CD4-positive, alpha-beta T cell (primary cell): ENCODE measurements at regions not wholly inside any gene's neighbourhood (a gene's known extent, or its start where the extent isn't known, plus 50 kb on each side); places are given as distances from the start of the nearest gene placed in this dataset.

Experiments
- ATAC-seq: fragments of 200-7000 bp; cut with Tn5 transposase; one replicate; pipeline ENCODE4 v1.10.0; 2022; ENCODE audit warnings: mild to moderate bottlenecking; ENCODE audit not compliant: poor library complexity
- CTCF ChIA-PET: fragments of 350-600 bp; sonication (Branson Sonifier 250); formaldehyde crosslinking; loops from one replicate; lab custom pipeline; 2021; ENCODE audit warnings: antibody characterized with exemption, inconsistent platforms; lab: Charles Lee
- POLR2A ChIA-PET: fragments of 350-600 bp; sonication (Branson Sonifier 250); formaldehyde crosslinking; loops from one replicate; lab custom pipeline; 2021; ENCODE audit warnings: antibody characterized with exemption, inconsistent platforms; lab: Charles Lee
- DNase-seq, 14 experiments: peaks; one replicate each; pipeline ENCODE4 v3.0.0-alpha.2; 2013 to 2020; ENCODE audit warnings: mixed read lengths in 2 of 14
- H3K27ac ChIP-seq, 2 donors: one replicate each; pipeline versions ENCODE4 v1.5.1 to v1.7.0; 2013; ENCODE audit warnings: low read length in 2 of 2, low read depth in 1 of 2, mild to moderate bottlenecking in 1 of 2
- H3K27me3 ChIP-seq, 2 experiments: 1 replicate in 1 of 2; 2 replicates in 1 of 2; pipeline versions ENCODE4 v1.6.1 to v1.7.0; 2013; ENCODE audit warnings: low read length in 2 of 2, control low read depth in 1 of 2, mild to moderate bottlenecking in 1 of 2, moderate library complexity in 1 of 2; ENCODE audit not compliant: insufficient read depth in 2 of 2, control insufficient read depth in 1 of 2
- H3K36me3 ChIP-seq: one replicate; pipeline ENCODE4 v1.6.1; 2013; ENCODE audit warnings: low read length, control low read depth; ENCODE audit not compliant: insufficient read depth
- H3K4me1 ChIP-seq: one replicate; pipeline ENCODE4 v1.6.1; 2013; ENCODE audit warnings: low read length, control low read depth; ENCODE audit not compliant: insufficient read depth
- H3K4me3 ChIP-seq: one replicate; pipeline ENCODE4 v1.5.1; 2013; ENCODE audit warnings: mild to moderate bottlenecking, low read length, moderate library complexity
- H3K9me3 ChIP-seq, 2 experiments: 1 replicate in 1 of 2; 2 replicates in 1 of 2; pipeline versions ENCODE4 v1.6.1 to v1.7.0; 2013; ENCODE audit warnings: low read length in 2 of 2, mild to moderate bottlenecking in 2 of 2, control low read depth in 1 of 2, moderate library complexity in 1 of 2; ENCODE audit not compliant: control insufficient read depth in 1 of 2, insufficient read depth in 1 of 2
- H3K27ac Mint-ChIP-seq: one replicate; pipeline ENCODE4 v1.8.0; 2020; ENCODE audit warnings: mixed read lengths
- H3K27me3 Mint-ChIP-seq: one replicate; pipeline ENCODE4 v1.8.0; 2021; ENCODE audit warnings: mixed read lengths
- H3K36me3 Mint-ChIP-seq: one replicate; pipeline ENCODE4 v1.8.0; 2021; ENCODE audit warnings: low read depth, mixed read lengths
- H3K4me1 Mint-ChIP-seq: one replicate; pipeline ENCODE4 v1.8.0; 2021; ENCODE audit warnings: low read depth, mixed read lengths
- H3K4me3 Mint-ChIP-seq: one replicate; pipeline ENCODE4 v1.8.0; 2020; ENCODE audit warnings: mild to moderate bottlenecking, mixed read lengths
- H3K9me3 Mint-ChIP-seq: one replicate; pipeline ENCODE4 v1.8.0; 2020; ENCODE audit warnings: mixed read lengths
- CTCF ChIP-seq: fragments of 200-600 bp; IDR thresholded peaks from one replicate; pipeline ENCODE4 v1.8.0; 2022; ENCODE audit warnings: antibody characterized with exemption, mild to moderate bottlenecking
- intact Hi-C, 2 experiments: fragments of 100-400 bp; cut with DNase I in 1 of 2; cut with micrococcal nuclease in 1 of 2; formaldehyde crosslinking; loops; one replicate each; pipeline versions ENCODE4 v1.15.1 to v1.9.0; 2023 to 2025; cut with DNase I, micrococcal nuclease

GRCh38 chr3:140848666-140849065, 93.0 kb upstream of the SLC25A36 start:
- DNase-seq (no peak), ATAC-seq (no peak)
- Histone ChIP-seq H3K9me3 (no peaks in the 10 kb centered on the region), H3K4me1 (no peaks in the 10 kb centered on the region), H3K36me3 (no peaks in the 10 kb centered on the region), H3K4me3 (no peak overlapping the region), H3K27ac (no peak overlapping the region), H3K27me3 (no peaks in the 10 kb centered on the region)
- ChIA-PET CTCF (no interaction called here), POLR2A (no interaction called here)
- H3K27ac Mint-ChIP-seq = no peak overlapping the region
- H3K9me3 Mint-ChIP-seq = no peaks in the 10 kb centered on the region
- H3K36me3 Mint-ChIP-seq = no peaks in the 10 kb centered on the region
- H3K4me3 Mint-ChIP-seq = no peak overlapping the region
- no peak for TF ChIP-seq CTCF
- intact Hi-C loops = no loop called here
- H3K27me3 Mint-ChIP-seq = peaks cover 21% of the 10 kb centered on the region
- H3K4me1 Mint-ChIP-seq = peaks cover 12% of the 10 kb centered on the region

DNA sequence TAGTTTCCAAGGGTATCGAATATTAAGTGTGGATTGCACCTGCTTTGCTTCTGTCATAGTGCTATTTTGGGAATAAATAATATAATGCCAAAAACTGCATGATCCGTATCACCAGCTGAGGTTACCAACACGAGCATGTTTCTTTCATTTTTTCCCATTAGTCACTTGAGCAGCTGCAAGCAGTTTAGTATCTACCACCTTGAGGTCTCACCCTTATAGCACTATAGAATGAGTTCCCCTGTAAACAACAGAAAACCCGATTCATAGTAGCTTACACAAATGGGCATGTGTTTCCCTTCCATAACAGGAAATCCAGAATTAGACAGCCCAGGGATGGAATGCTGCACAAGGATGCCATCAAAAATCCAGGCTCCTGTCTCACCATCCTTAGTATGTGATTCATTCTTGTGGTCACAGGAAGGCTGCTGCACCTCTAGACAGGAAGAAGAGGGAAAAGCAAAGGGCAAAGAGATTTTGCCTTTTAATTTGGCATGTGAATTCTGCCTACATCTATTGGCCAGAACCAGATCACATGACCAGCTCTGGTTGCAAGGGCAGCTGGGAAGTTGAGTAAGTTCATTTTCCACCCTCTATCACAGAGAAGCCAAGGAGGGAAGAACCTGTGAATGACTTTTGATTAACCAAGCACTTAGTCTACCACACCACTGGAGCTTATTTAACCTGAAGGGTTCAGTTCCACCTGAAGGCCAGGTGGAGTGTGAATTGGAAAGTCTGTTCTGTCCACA, 91.3 kb upstream of the SLC25A36 start:
- ATAC-seq (no peak), DNase-seq (no peak)
- no peaks in the 10 kb centered on the region for H3K27me3 ChIP-seq
- POLR2A ChIA-PET = no interaction called here
- peaks cover 27% of the 10 kb centered on the region for H3K27me3 Mint-ChIP-seq
- no peak overlapping the region for H3K27ac Mint-ChIP-seq
- CTCF ChIA-PET = no interaction called here
- no peak for TF ChIP-seq CTCF
- H3K9me3 Mint-ChIP-seq = no peaks in the 10 kb centered on the region
- no peaks in the 10 kb centered on the region for H3K36me3 Mint-ChIP-seq
- H3K4me3 Mint-ChIP-seq = no peak overlapping the region
- no peaks in the 10 kb centered on the region for H3K36me3 ChIP-seq
- H3K4me1 Mint-ChIP-seq = peaks cover 11% of the 10 kb centered on the region
- intact Hi-C loops = no loop called here
- H3K4me1 ChIP-seq = no peaks in the 10 kb centered on the region
- no peaks in the 10 kb centered on the region for H3K9me3 ChIP-seq
- H3K27ac ChIP-seq = no peak overlapping the region
- no peak overlapping the region for H3K4me3 ChIP-seq

DNA sequence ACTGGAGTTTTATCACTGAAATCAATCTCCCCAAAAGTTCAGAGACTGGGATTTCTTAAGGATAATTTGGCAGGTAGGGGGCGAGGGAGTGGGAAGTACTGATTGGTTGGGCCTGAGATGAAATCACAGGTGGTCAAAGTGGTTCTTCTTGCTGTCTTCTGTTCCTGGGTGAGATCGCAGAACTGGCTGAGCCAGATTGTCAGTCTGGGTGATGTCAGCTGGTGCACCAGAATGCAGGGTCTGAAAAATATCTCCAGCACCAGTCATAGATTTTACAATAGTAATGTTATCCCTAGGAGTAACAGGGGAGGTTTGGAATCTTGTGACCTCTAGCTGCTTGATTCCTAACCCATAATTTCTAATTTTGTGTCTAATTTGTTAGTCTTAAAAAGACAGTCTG, 86.7 kb upstream of the SLC25A36 start:
- no peak overlapping the region for H3K4me3 ChIP-seq
- no peaks in the 10 kb centered on the region for H3K36me3 ChIP-seq
- Mint-ChIP-seq H3K27ac (no peak overlapping the region), H3K4me1 (no peaks in the 10 kb centered on the region), H3K4me3 (no peak overlapping the region), H3K9me3 (no peaks in the 10 kb centered on the region), H3K27me3 (peaks cover 15% of the 10 kb centered on the region), H3K36me3 (no peaks in the 10 kb centered on the region)
- no peak for ATAC-seq
- intact Hi-C loops = no loop called here
- no peaks in the 10 kb centered on the region for H3K9me3 ChIP-seq
- no peak overlapping the region for H3K27ac ChIP-seq
- CTCF ChIA-PET = no interaction called here
- DNase-seq = no peak
- POLR2A ChIA-PET = no interaction called here
- no peaks in the 10 kb centered on the region for H3K27me3 ChIP-seq
- no peak for TF ChIP-seq CTCF
- no peaks in the 10 kb centered on the region for H3K4me1 ChIP-seq
